HepG2 (cell line): ENCODE measurements at regions not wholly inside any gene's neighbourhood (a gene's known extent, or its start where the extent isn't known, plus 50 kb on each side); places are given as distances from the start of the nearest gene placed in this dataset.
A peak's percentile ranks its signal among the peaks of the same experiment; 100 is the strongest.

ENCODE experiments used
- ARNTL ChIP-seq: sonication (generic); formaldehyde crosslinking; IDR thresholded peaks from 2 replicates; pipeline ENCODE4 v1.4.0; 2020; ENCODE audit warnings: mild to moderate bottlenecking, missing genetic modification reagents
- CENPBD1 ChIP-seq: sonication (generic); formaldehyde crosslinking; IDR thresholded peaks from 2 replicates; pipeline ENCODE4 v1.8.0; 2022; ENCODE audit warnings: missing genetic modification reagents, low read depth, mild to moderate bottlenecking, borderline replicate concordance
- GLMP ChIP-seq: sonication (generic); formaldehyde crosslinking; IDR thresholded peaks from 2 replicates; pipeline ENCODE4 v1.9.0; 2021; ENCODE audit warnings: missing genetic modification reagents, mild to moderate bottlenecking, borderline replicate concordance
- HDAC6 ChIP-seq: fragments of 200-600 bp; sonication (generic); IDR thresholded peaks from 2 replicates; pipeline ENCODE4 v1.7.0; 2017; ENCODE audit warnings: mild to moderate bottlenecking, antibody characterized with exemption, low read length, low read depth
- HMG20B ChIP-seq: conservative IDR thresholded peaks from 2 replicates; pipeline ENCODE4 v1.6.1; 2016; ENCODE audit warnings: missing genetic modification reagents, missing compliant biosample characterization
- KDM3A ChIP-seq: IDR thresholded peaks from 2 replicates; pipeline ENCODE4 v1.6.1; 2018; ENCODE audit warnings: low read depth, missing compliant biosample characterization
- KLF9 ChIP-seq: IDR thresholded peaks from 2 replicates; pipeline ENCODE4 v1.6.1; 2016; ENCODE audit warnings: low read depth
- MAX ChIP-seq: IDR thresholded peaks from 2 replicates; pipeline ENCODE4 v1.6.1; 2012; ENCODE audit warnings: inconsistent platforms
- MIER2 ChIP-seq: IDR thresholded peaks from 2 replicates; pipeline ENCODE4 v1.6.1; 2016; ENCODE audit warnings: missing biosample characterization, missing genetic modification reagents
- NFATC3 ChIP-seq: sonication (generic); formaldehyde crosslinking; IDR thresholded peaks from 2 replicates; pipeline ENCODE4 v1.5.1; 2020; ENCODE audit warnings: mild to moderate bottlenecking, missing genetic modification reagents
- RBAK ChIP-seq: sonication (generic); formaldehyde crosslinking; IDR thresholded peaks from 2 replicates; pipeline ENCODE4 v1.5.1; 2020; ENCODE audit warnings: mild to moderate bottlenecking, missing genetic modification reagents
- REL ChIP-seq: sonication (generic); formaldehyde crosslinking; conservative IDR thresholded peaks from 2 replicates; pipeline ENCODE4 v1.8.0; 2022; ENCODE audit warnings: mild to moderate bottlenecking, missing genetic modification reagents, moderate library complexity
- RXRA ChIP-seq: sonication (generic); formaldehyde crosslinking; IDR thresholded peaks from 2 replicates; pipeline ENCODE4 v1.5.1; 2020; ENCODE audit warnings: missing genetic modification reagents
- RXRB ChIP-seq: IDR thresholded peaks from 2 replicates; pipeline ENCODE4 v1.6.1; 2016; ENCODE audit warnings: borderline replicate concordance, missing genetic modification reagents, missing compliant biosample characterization
- SRSF9 ChIP-seq: fragments of 200-400 bp; formaldehyde crosslinking; IDR thresholded peaks from 2 replicates; pipeline ENCODE4 v1.6.1; 2018; ENCODE audit warnings: borderline replicate concordance, mild to moderate bottlenecking, low read depth, low read length; ENCODE audit not compliant: insufficient read depth, poor library complexity, severe bottlenecking
- TERF1 ChIP-seq: sonication (generic); formaldehyde crosslinking; IDR thresholded peaks from 2 replicates; pipeline ENCODE4 v1.8.0; 2022; ENCODE audit warnings: mild to moderate bottlenecking, missing genetic modification reagents, moderate library complexity
- ZFP82 ChIP-seq: sonication (generic); formaldehyde crosslinking; IDR thresholded peaks from 2 replicates; pipeline ENCODE4 v1.5.1; 2020; ENCODE audit warnings: mild to moderate bottlenecking, missing genetic modification reagents, borderline replicate concordance
- ZFYVE20 ChIP-seq: sonication (generic); formaldehyde crosslinking; IDR thresholded peaks from 2 replicates; pipeline ENCODE4 v1.8.0; 2023; ENCODE audit warnings: low read depth, mild to moderate bottlenecking, moderate library complexity, missing genetic modification reagents, borderline replicate concordance
- ZNF12 ChIP-seq: sonication (generic); formaldehyde crosslinking; IDR thresholded peaks from 2 replicates; pipeline ENCODE4 v1.5.0; 2020; ENCODE audit warnings: missing genetic modification reagents
- ZNF326 ChIP-seq: sonication (generic); formaldehyde crosslinking; IDR thresholded peaks from 2 replicates; pipeline ENCODE4 v1.4.0; 2020; ENCODE audit warnings: missing genetic modification reagents, borderline replicate concordance
- ZNF33B ChIP-seq: sonication (generic); formaldehyde crosslinking; IDR thresholded peaks from 2 replicates; pipeline ENCODE4 v1.5.1; 2020; ENCODE audit warnings: mild to moderate bottlenecking, missing genetic modification reagents
- ZNF460 ChIP-seq: sonication (generic); formaldehyde crosslinking; IDR thresholded peaks from 2 replicates; pipeline ENCODE4 v1.5.1; 2020; ENCODE audit warnings: missing genetic modification reagents, mild to moderate bottlenecking, borderline replicate concordance
- ZNF513 ChIP-seq: sonication (generic); formaldehyde crosslinking; conservative IDR thresholded peaks from 2 replicates; pipeline ENCODE4 v1.5.0; 2020; ENCODE audit warnings: missing genetic modification reagents
- ZNF547 ChIP-seq: sonication (generic); formaldehyde crosslinking; IDR thresholded peaks from 2 replicates; pipeline ENCODE4 v1.5.1; 2020; ENCODE audit warnings: mild to moderate bottlenecking, missing genetic modification reagents
- ZNF598 ChIP-seq: sonication (generic); formaldehyde crosslinking; IDR thresholded peaks from 2 replicates; pipeline ENCODE4 v1.5.1; 2020; ENCODE audit warnings: mild to moderate bottlenecking, missing genetic modification reagents, borderline replicate concordance
- ZNF619 ChIP-seq: sonication (generic); formaldehyde crosslinking; IDR thresholded peaks from 2 replicates; pipeline ENCODE4 v1.4.0; 2020; ENCODE audit warnings: mild to moderate bottlenecking, missing genetic modification reagents
- ZNF782 ChIP-seq: sonication (generic); formaldehyde crosslinking; IDR thresholded peaks from 2 replicates; pipeline ENCODE4 v1.4.0; 2020; ENCODE audit warnings: missing genetic modification reagents, mild to moderate bottlenecking, borderline replicate concordance

- TF ChIP-seq CENPBD1 (CRISPR knock-in tag) (no peak), ZNF326 (no peak), RXRA (CRISPR knock-in tag) (peak; percentile 40; the same call in 1 of the 2 replicates), ZNF782 (CRISPR knock-in tag) (no peak), NFATC3 (CRISPR knock-in tag) (no peak), ZNF460 (CRISPR knock-in tag) (no peak), ARNTL (CRISPR knock-in tag) (0 out of 2 replicates have a peak, but pooled peaks have one; percentile 50), KLF9 (CRISPR knock-in tag) (no peak), REL (CRISPR knock-in tag) (no peak), ZNF513 (no peak), ZNF547 (CRISPR knock-in tag) (no peak), ZNF12 (CRISPR knock-in tag) (no peak), MIER2 (CRISPR knock-in tag) (no peak), SRSF9 (no peak), RXRB (CRISPR knock-in tag) (0 out of 2 replicates have a peak, but pooled peaks have one; percentile 45), HMG20B (no peak), TERF1 (no peak), RBAK (CRISPR knock-in tag) (no peak), ZNF598 (no peak), ZFYVE20 (CRISPR knock-in tag) (no peak), KDM3A (CRISPR knock-in tag) (no peak), GLMP (CRISPR knock-in tag) (no peak), ZNF619 (CRISPR knock-in tag) (no peak), ZFP82 (CRISPR knock-in tag) (no peak), MAX (peak; percentile 42), ZNF33B (no peak), HDAC6 (no peak)
These were observed 89.7 kb upstream of the SH3BP4 start (continued) for GRCh38 chr2:234861841-234862735.
